IMR-90 (cell line): ENCODE measurements at regions not wholly inside any gene's neighbourhood (a gene's known extent, or its start where the extent isn't known, plus 50 kb on each side); places are given as distances from the start of the nearest gene placed in this dataset.

Experiments used
- ATAC-seq: fragments of 200-7000 bp; cut with Tn5 transposase; 2 replicates; pipeline ENCODE4 v1.9.1; 2020; ENCODE audit warnings: low read depth, mild to moderate bottlenecking, moderate library complexity
- BruUV-seq: library from RNA; stranded (reverse); fragments of 400-500 nt; replicated peaks from 2 replicates; lab custom pipeline; 2021; lab: Mats Ljungman, UMichigan
- CTCF ChIA-PET: fragments of 300-600 bp; formaldehyde crosslinking; extraction: SDS; loops from one replicate; lab custom pipeline; 2021; ENCODE audit warnings: antibody characterized with exemption; lab: Yijun Ruan, JAX
- POLR2A ChIA-PET: fragments of 300-600 bp; sonication (Branson Sonifier 250); formaldehyde crosslinking; loops from one replicate; lab custom pipeline; 2022; ENCODE audit warnings: antibody characterized with exemption; ENCODE audit not compliant: unreplicated experiment; lab: Charles Lee
- DNase-seq: peaks from one replicate; pipeline ENCODE4 v3.0.0; 2013
- H2AFZ ChIP-seq: replicated peaks from 2 replicates; pipeline ENCODE3; 2013; ENCODE audit warnings: low read length, mild to moderate bottlenecking; ENCODE audit not compliant: poor library complexity
- H2AK5ac ChIP-seq: 2 replicates; pipeline ENCODE4 v1.6.1; 2013; ENCODE audit warnings: low read depth, low read length, inconsistent platforms
- H2AK9ac ChIP-seq: replicated peaks from 2 replicates; pipeline ENCODE3; 2013; ENCODE audit warnings: mild to moderate bottlenecking, low read depth, low read length, moderate library complexity; ENCODE audit not compliant: poor library complexity
- H2BK120ac ChIP-seq: 2 replicates; pipeline ENCODE4 v1.6.1; 2013; ENCODE audit warnings: low read depth, low read length, inconsistent platforms
- H2BK15ac ChIP-seq: 3 replicates; pipeline ENCODE4 v1.6.1; 2013; ENCODE audit warnings: low read depth, low read length, inconsistent platforms
- H2BK20ac ChIP-seq: 2 replicates; pipeline ENCODE4 v1.6.1; 2013; ENCODE audit warnings: low read depth, mild to moderate bottlenecking, inconsistent platforms, low read length, moderate library complexity
- H2BK5ac ChIP-seq: 2 replicates; pipeline ENCODE4 v1.6.1; 2013; ENCODE audit warnings: mild to moderate bottlenecking, low read depth, low read length, inconsistent platforms; ENCODE audit not compliant: poor library complexity, severe bottlenecking
- H3K14ac ChIP-seq: replicated peaks from 2 replicates; pipeline ENCODE4 v1.6.1; 2013; ENCODE audit warnings: low read depth, low read length, inconsistent platforms
- H3K18ac ChIP-seq: 2 replicates; pipeline ENCODE4 v1.6.1; 2013; ENCODE audit warnings: low read depth, low read length, control low read depth
- H3K23ac ChIP-seq: 2 replicates; pipeline ENCODE4 v1.6.1; 2013; ENCODE audit warnings: low read depth, low read length, inconsistent platforms
- H3K27ac ChIP-seq: 2 replicates; pipeline ENCODE4 v1.5.1; 2013; ENCODE audit warnings: mild to moderate bottlenecking, control low read depth, low read length; ENCODE audit not compliant: insufficient read depth
- H3K27me3 ChIP-seq: 2 replicates; pipeline ENCODE4 v1.6.1; 2013; ENCODE audit warnings: low read length; ENCODE audit not compliant: control insufficient read depth, insufficient read depth
- H3K36me3 ChIP-seq: 2 replicates; pipeline ENCODE4 v1.6.1; 2013; ENCODE audit warnings: low read length, mixed read lengths; ENCODE audit not compliant: control insufficient read depth, insufficient read depth
- H3K4ac ChIP-seq: 2 replicates; pipeline ENCODE4 v1.6.1; 2013; ENCODE audit warnings: low read depth, low read length, inconsistent platforms
- H3K4me1 ChIP-seq: 2 replicates; pipeline ENCODE4 v1.6.1; 2013; ENCODE audit warnings: low read length, mixed read lengths; ENCODE audit not compliant: control insufficient read depth, insufficient read depth
- H3K4me2 ChIP-seq: 2 replicates; pipeline ENCODE4 v1.6.1; 2013; ENCODE audit warnings: low read depth, mild to moderate bottlenecking, control low read depth, low read length, moderate library complexity
- H3K4me3 ChIP-seq: 2 replicates; pipeline ENCODE4 v1.5.1; 2013; ENCODE audit warnings: low read depth, mild to moderate bottlenecking, control low read depth, low read length, moderate library complexity; ENCODE audit not compliant: insufficient read depth
- H3K56ac ChIP-seq: 2 replicates; pipeline ENCODE4 v1.6.1; 2013; ENCODE audit warnings: low read length, inconsistent platforms; ENCODE audit not compliant: insufficient read depth; ENCODE audit errors: extremely low read depth
- H3K79me1 ChIP-seq, 2 experiments: 2 replicates each; pipeline ENCODE4 v1.6.1; 2013; ENCODE audit warnings: low read length in 2 of 2, inconsistent platforms in 1 of 2, low read depth in 1 of 2
- H3K9ac ChIP-seq: 2 replicates; pipeline ENCODE4 v1.6.1; 2013; ENCODE audit warnings: low read depth, low read length, control low read depth
- H3K9me1 ChIP-seq: 2 replicates; pipeline ENCODE4 v1.6.1; 2013; ENCODE audit warnings: low read length, inconsistent platforms; ENCODE audit not compliant: insufficient read depth
- H3K9me3 ChIP-seq: 2 replicates; pipeline ENCODE4 v1.6.1; 2013; ENCODE audit warnings: low read length; ENCODE audit not compliant: control insufficient read depth, insufficient read depth
- H4K20me1 ChIP-seq: 2 replicates; pipeline ENCODE4 v1.6.1; 2013; ENCODE audit warnings: low read length, inconsistent platforms; ENCODE audit not compliant: insufficient read depth
- H4K5ac ChIP-seq: 2 replicates; pipeline ENCODE4 v1.6.1; 2013; ENCODE audit warnings: mild to moderate bottlenecking, low read depth, low read length, control low read depth
- H4K8ac ChIP-seq, 2 experiments: 2 replicates each; pipeline ENCODE4 v1.6.1; 2013; ENCODE audit warnings: low read depth in 2 of 2, low read length in 2 of 2, control low read depth in 1 of 2, inconsistent platforms in 1 of 2
- H4K91ac ChIP-seq: 2 replicates; pipeline ENCODE4 v1.6.1; 2013; ENCODE audit warnings: low read depth, low read length, inconsistent platforms; ENCODE audit not compliant: insufficient read depth
- CHD1 ChIP-seq: IDR thresholded peaks from 2 replicates; pipeline ENCODE4 v1.6.1; 2012; ENCODE audit warnings: low read depth, low read length, improper control_type of control experiment
- RCOR1 ChIP-seq: IDR thresholded peaks from 2 replicates; pipeline ENCODE4 v1.6.1; 2012; ENCODE audit warnings: mild to moderate bottlenecking, low read length, improper control_type of control experiment; ENCODE audit not compliant: insufficient replicate concordance
- WGBS, 2 experiments: methylation state at CpG; one replicate each; pipeline versions ENCODE4 v1.1.5 to v1.1.7; 2013; ENCODE audit warnings: missing lambda C conversion rate in 2 of 2; ENCODE audit not compliant: insufficient read length in 1 of 2; ENCODE audit errors: extremely low coverage in 2 of 2; 5-methylcytosine and 5-hydroxymethylcytosine counted together
- dilution Hi-C: fragments of 300-500 bp; cut with HindIII; formaldehyde crosslinking; loops from one replicate; pipeline ENCODE4 v1.14.3; 2018; ENCODE audit warnings: low sequenced_read_pairs; ENCODE audit not compliant: unreplicated experiment
- in situ Hi-C: fragments of 300-500 bp; cut with MboI; formaldehyde crosslinking; loops from 3 replicates; pipeline ENCODE4 v1.14.3; 2019; ENCODE audit warnings: low sequenced_read_pairs, inconsistent platforms, mixed read lengths
- intact Hi-C: fragments of 100-400 bp; cut with micrococcal nuclease; formaldehyde crosslinking; loops from 2 replicates; pipeline ENCODE4 v1.10.0; 2022

GRCh38 chr1:219553934-219554502, 58.9 kb downstream of the ZC3H11B start:
- Histone ChIP-seq H2BK5ac (no peak overlapping the region), H4K5ac (no peak overlapping the region), H2BK20ac (no peak overlapping the region), H3K27ac (no peak overlapping the region), H2AK5ac (no peak overlapping the region), H3K18ac (no peak overlapping the region), H2BK15ac (no peak overlapping the region), H3K79me1 (no peaks in the 10 kb centered on the region), H3K14ac (no peak overlapping the region), H3K56ac (no peak overlapping the region), H2AFZ (no peak overlapping the region), H3K27me3 (no peaks in the 10 kb centered on the region), H4K91ac (no peak overlapping the region), H3K4me1 (no peaks in the 10 kb centered on the region; the same call in 1 of the 2 replicates), H3K4ac (no peak overlapping the region), H3K9me3 (no peaks in the 10 kb centered on the region), H3K23ac (no peak overlapping the region), H3K9me1 (no peaks in the 10 kb centered on the region), H3K36me3 (no peaks in the 10 kb centered on the region), H2BK120ac (no peak overlapping the region), H4K8ac (no peak overlapping the region), H2AK9ac (no peak overlapping the region), H3K9ac (no peak overlapping the region), H4K20me1 (no peaks in the 10 kb centered on the region), H3K4me3 (no peak overlapping the region), H3K4me2 (no peak overlapping the region)
- in situ Hi-C loops: loop anchor here (25.0 kb wide), 1 partner anchor 467 kb away; no protein-coding TSS in a partner anchor
- CTCF ChIA-PET: interaction anchor here (0.6 to 1.4 kb wide), 3 partner anchors 9 to 1149 kb away, joined by 3 to 4 read pairs (median 3); no protein-coding TSS in a partner anchor
- ATAC-seq: no peak
- no TSS peak for BruUV-seq
- 40% methylated on average over 1 of the region's 3 CpGs; no CpG with 5 or more reads in 1 of the 2 experiments for WGBS, 2 experiments
- DNase-seq: no peak
- dilution Hi-C loops: no loop called here
- intact Hi-C loops: no loop called here
- POLR2A ChIA-PET: no interaction called here
- TF ChIP-seq RCOR1: no peak
- no peak for TF ChIP-seq CHD1
